Activated CD8-positive, alpha-beta memory T cell treated with anti-CD3 and anti-CD28 coated beads for 4 hours (primary cell): ENCODE measurements at regions not wholly inside any gene's neighbourhood (a gene's known extent, or its start where the extent isn't known, plus 50 kb on each side); places are given as distances from the start of the nearest gene placed in this dataset.
A peak's percentile ranks its signal among the peaks of the same experiment; 100 is the strongest.
"Not testable (repeated sequence)": the region's sequence is repeated elsewhere in the genome, so short reads cannot be mapped to it uniquely, and the experiment has no call there.

Experiments used
- DNase-seq, 2 donors: peaks; one replicate each; pipeline ENCODE4 v3.0.0-alpha.2; 2020; ENCODE audit warnings: low read depth in 2 of 2

DNA sequence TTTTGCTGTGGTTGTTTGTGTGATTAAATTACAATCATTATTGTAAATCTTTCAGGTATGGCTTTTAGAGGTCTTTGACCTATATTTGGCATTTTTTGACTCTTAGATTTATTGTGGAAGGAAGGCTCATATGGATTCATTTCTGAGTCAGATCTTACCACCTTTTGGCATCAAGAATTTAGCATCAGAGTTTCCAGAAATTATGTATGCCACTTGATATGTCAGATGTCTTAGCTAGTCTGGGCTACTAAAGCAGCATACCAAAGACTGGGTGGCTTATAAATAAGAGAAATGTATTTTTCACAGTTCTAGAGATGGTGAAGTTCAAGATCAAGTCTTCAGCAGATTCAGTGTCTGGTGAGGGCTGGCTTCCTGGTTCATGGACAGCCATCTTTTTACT, 129.5 kb upstream of the PZP start:
- DNase-seq, result no peak

DNA sequence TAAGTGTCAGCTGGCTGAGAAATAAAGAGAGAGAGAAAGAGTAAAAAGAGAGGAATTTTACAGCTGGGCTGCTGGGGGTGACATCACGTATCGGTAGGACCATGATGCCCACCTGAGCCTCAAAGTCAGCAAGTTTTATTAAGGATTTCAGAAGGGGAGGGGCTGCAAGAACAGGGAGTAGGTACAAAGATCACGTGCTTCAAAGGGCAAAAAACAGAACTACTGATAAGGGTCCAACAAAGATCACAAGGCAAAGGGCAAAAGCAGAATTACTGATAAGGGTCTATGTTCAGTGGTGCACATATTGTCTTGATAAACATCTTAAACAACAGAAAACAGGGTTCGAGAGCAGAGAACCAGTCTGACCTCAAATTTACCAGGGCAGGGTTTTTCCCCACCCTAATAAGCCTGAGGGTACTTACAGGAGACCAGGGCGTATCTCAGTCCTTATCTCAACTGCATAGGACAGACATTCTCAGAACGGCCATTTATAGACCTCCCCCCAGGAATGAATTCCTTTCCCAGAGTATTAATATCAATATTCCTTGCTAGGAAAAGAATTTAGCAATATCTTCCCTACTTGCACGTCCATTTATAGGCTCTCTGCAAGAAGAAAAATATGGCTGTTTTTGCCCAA, 128.3 kb upstream of the PZP start:
- not testable (repeated sequence) for DNase-seq

DNA sequence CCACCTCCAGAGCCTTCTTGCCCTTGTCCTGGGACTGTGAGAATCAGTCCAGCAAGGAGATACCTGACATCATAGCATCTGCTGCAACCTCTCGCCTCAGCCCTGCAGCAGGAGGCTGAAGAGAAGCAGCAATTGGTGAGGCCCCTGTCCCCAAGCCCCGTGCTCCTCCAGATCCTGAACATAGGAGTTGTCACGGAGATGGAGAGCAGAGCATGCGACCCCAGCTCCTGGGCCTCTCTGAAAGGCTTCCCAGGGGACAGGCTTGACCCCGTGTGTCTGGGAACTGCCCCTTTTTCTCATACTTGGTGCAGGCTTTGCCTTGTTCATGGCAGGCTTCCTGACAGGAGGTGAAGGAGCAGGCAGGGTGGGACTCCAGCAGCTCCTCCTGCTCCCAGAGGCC, 127.7 kb upstream of the PZP start:
- no peak for DNase-seq

DNA sequence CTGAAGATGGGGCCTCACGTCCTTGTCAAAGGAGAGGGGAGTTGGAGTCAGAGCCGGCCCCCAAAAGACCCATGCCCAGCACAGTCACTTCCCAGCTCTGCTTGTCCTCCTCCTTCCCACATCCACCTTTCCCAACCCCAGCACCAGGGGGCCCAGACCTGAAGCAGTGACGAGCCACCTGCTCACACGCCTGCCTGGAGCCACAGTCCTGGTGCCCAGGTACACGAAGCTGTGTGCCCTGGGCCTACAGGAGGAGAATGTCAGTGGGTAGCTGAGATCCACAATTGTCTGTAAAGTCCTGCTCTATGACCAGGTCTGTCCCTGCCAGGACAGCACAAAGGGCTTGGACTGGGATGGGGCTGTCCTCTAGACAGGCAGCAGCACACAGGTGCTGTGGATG, 126.8 kb upstream of the PZP start:
- DNase-seq, result no peak

DNA sequence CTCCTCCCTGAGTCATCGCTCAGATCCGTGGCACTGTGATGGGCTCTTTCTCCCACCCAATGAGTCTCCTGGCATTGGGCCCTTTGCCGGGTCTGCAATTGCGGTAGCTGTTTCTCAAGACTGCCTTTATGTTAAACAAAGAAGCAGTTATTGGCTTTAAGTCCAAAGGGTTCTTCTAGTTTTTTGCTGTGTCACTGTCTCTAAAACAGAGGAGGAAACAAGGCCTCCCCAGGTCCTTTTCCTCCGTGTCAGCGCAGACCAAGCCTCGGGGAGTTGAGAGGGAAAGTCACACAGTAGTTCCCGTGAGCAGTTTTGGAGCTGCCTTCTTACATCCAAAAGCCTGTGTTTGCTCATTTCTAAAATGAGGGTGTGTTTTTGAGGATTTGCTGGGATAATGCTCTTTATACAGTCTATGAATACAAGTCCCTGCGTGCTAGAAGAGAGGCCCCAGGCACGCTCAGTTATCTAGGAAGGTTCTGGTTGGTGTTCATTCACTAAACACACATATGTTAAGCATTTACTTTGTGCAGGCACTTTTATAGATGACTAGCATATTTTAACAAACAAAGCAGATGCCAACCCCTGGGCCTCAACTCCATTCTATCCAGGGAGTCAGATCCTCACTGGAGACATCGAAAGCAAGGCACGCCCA, 126.0 kb upstream of the PZP start:
- DNase-seq, result no peak

DNA sequence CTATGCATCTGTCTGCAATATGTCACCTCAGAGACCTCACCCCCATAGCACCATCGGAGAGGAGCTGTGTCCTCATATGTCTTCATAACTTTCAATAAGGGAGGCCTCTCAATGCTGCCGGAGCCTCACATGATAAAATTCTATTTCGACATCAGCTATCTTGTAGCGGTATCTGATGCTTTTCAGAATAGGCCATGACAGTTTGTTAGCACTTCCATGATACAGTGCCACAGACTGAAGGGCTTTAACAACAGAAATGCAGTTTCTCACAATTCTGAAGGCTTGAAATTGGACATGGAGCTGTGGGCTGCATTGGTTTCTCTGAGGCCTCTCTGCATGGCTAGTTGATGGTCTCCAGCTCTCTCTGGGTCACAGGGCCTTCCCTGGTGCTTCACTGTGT, 125.0 kb upstream of the PZP start:
- DNase-seq, result no peak

DNA sequence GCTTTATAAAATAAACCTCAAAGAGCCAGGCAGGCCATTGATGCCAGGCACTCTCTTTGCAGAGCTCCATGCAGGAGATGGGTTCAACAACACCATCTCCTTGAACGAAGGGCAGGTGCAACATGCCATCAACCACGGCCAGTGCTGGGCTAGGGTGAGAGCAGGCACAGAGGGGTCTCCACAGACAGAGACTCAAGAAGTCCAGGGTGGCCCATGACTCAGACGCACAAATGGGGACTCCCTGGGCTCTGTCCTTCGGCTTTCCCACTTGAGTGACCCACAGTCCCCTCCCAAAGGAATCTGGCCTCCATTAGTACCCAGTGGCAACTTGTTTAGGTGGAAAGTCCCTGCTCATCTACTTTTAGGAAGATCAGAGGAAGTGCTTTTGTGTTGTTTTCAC, 124.4 kb upstream of the PZP start:
- no peak for DNase-seq

DNA sequence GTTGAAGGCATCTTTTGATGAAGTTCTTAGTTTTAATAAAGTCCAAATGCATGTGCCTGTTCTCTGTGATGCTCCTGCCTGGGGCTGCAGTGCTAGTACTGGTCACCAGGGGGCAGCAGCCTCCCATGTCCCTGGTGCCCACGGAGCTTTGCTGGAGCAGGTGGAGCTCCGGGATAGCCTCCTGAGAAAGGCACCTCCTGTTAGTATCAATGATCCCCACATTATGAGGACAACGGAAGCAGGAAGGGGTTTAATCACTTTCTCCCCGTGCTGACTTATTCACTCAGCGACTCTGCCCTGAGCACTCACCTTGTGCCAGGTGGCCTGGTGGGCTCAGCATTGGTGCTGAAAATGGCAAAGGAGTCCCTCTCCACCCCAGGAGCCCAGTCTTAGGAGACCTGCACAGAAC, 123.0 kb upstream of the PZP start:
- DNase-seq, result peak; percentile 43 to 51

DNA sequence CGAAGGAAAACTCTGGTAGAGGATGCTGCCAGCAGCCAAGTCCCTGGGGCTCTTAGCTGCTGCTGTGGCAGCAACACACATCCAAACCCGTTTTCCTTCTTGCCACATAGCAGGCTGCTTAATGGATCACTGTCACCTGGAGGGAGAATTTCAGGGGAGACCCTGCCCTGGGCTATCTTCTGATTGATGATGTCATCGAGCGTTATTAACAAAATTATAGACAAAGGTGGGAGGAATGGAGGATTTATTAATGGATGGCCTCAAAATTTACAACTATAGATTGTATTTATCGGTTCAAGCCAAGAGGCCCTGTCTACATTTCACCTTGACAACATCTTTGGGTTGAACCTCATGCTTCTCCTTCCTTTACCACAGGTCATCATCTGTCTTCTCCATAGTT, 120.8 kb upstream of the PZP start:
- no peak for DNase-seq

DNA sequence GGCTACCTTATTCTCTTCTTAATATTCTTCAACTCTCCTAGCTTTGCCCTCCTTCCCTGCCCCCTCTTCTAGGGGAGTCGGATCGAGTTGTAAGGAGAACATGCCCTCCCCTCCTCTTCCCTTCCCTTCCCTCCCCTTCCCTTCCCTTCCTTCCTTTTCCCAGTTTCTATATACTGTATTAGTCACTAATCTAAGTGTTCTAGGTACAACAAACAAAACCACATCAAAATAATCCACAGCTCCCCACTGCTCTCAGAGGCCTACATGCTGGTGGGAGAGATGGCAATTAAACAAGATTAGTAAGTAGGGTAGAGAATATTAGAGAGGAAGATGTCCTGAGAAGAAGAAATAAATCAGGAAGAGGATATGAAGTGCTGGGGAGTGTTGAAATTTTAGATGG, 119.9 kb upstream of the PZP start:
- no peak for DNase-seq

DNA sequence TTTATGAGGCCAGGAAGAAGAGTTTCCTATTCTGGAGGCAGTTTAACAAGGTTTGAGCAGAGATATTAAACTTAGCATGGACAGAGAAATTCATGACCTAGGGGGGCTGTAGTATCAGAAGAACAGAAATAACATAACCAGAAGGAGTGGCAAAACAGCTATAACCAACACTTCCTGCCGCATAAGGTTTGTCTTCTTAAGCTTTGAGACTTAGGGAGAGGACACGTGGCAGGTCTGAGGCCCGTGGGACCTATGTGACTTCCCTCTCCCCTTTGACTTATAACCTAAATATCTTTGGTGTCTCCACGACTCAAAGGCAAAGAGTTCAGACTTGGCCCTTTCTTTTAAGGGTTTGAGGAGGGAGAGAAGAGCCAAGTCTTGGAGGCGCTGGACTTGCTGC, 119.1 kb upstream of the PZP start:
- DNase-seq, result no peak

DNA sequence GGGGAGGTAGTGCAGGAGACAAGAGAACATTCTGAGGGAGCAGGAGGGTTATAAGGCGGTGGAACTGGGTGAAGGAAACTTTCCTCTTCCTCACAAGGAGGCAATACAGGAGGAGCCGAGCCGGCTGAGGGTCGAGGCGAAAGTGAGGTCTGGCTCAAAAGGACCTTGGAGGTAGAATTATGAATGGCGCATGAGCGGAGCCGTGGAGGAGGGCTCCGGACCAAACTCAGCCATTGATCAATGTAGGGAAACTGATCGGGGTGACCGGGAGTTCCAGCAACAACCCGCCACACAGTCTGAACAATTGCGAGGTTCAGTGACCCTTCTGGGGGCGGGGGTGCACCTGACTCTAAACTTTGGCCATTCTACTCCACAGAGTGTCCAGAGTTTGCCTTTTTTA, 118.7 kb upstream of the PZP start:
- DNase-seq, result not testable (repeated sequence)

DNA sequence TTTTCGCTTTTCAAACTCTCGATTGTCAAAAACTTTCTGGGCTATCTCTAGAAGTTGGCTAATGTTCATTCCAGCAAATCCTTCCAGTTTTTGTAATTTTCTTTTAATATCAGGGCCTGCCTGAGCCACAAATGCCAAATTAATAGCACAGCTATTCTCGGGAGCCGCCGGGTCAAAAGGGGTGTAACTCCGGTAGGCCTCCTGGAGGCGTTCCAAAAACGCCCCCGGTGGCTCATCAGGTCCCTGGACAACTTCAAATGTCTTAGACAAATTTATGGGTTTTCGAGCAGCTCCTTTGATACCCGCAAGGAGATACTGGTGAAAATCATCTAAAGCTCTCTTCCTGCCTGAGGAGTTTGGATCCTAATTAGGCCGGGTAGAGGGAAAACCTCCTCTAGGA, 117.9 kb upstream of the PZP start:
- no peak for DNase-seq

DNA sequence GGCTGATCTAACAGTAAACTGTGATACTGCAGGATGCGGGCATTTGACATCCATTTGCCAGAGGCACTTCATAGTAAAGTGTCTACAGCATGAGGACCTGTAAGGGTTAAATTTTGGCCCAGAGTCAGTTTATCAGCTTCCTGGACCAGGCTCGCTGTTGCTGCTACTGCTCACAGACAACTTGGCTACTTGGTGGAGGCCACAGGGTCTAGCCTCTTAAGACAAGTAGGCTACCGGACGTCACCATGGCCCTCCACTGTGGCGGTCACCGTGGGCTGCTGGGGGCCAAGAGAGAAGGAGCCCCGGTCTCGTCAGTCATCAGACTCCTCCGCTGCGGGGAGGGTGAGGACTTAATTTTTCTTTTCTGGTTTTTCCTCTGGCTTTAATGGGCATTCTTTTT, 117.3 kb upstream of the PZP start:
- DNase-seq, result no peak

DNA sequence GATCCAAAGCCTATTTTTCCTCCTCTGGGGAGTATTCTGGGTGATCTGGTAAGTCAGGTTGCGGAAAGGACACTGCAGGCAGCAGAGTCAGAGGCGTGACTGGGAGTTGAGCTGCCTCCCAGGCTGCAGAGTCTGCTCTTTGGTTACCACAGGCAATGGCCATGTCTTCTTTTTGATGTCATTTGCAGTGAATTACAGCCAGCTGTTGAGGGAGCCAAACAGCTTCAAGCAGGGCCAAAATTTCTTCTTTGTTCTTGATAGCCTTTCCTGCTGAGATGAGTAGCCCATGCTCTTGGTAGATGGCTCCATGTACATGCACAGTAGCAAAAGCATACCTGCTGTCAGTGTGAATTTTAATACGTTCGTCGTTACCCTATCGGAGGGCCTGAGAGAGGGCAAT, 116.6 kb upstream of the PZP start:
- DNase-seq, result no peak

DNA sequence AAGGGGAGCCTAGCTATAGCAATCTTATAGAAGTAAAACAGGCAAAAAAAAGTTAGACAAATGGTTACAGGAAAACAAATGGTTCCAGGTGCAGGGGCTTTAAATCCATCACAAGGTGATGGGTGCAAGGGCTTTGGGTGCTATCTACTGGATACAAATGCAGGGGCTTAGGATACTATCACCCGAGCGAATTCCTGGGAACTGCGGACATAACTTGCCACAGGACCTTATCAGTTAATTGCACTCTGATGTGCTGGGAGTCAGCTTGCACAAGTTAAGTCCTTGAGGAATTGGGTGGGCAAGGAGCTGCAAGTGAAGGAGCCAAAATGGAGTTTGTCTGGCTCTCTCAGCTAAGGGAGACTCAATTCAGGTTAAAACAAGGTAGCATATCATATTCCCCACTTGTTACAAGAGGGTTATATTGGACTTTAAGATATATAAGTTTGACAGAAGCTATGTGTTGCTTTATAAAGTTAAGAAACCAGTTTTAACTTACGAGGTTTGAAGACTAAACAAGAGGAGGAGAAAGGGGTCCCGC, 115.0 kb upstream of the PZP start:
- DNase-seq, result no peak

DNA sequence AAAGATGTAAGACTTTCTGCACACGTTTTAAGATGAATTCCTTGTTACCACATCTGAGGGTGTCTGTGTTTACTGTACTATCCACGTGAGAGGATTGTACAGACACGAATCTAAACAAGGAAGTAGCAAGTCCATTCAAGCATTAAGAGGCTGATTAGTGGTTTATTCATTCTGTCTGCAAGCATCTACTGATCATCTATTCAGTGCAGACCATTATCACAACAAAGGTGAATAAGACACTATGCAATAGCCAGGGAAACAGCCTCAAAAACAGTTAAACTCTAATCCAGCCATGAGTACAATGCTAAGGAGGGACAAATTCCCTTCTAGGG, 111.6 kb upstream of the PZP start:
- no peak for DNase-seq

DNA sequence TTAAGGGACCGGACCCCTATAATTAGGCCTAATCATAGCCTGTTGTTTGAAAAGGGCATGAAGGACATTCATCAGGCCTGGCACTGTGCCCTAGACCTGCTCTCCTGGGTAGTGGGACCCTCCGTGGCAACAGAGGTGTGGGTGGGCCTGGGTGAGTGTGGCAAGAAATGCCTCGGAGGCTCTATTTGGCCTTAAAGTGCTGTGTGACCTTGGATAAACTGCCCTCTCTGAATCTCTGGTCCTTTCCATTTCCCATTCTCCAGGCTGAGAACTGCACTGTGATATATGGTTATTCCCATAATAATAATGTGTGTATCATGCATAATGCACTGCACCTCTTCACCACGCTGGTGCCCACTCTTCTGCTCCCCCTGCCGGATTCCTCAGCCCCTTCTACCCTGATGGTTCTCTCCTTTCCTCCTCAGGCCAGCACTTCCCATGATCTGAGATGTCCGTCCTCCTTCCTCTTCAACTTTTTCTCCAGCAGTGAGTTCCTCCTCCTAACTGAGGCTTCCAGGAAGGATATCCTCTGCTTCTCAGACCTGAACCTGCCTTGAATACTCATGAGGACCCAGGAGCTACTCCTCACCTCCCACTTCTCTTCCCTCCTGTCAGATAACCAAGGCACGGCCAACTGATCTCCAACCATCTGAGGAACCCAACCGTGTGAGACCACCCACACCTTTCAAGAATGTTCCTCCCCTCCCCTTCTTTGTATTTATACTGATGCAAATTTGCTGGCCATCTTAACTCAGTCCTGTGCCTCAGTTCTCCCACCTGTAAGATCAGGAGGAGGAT, 111.0 kb upstream of the PZP start:
- no peak for DNase-seq

DNA sequence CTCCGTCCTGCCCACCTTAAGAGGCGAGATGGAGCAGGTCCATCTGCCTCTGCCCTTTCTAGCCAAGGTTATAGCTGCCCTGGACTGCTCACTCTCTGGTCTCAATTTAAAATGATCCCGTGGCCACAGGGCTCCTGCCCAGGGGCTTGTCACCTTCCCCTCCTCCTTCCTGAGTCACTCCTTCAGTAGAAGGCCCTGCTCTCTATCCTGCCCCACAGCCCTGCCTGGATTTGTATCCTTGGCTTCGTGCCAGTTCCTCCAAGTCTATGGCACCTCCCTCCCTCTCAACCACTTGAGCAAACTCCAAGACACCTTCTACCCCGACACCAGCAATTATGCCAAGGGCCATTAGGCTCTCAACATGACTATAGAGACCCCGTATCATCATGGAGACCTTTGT, 105.3 kb upstream of the PZP start:
- not testable (repeated sequence) for DNase-seq

DNA sequence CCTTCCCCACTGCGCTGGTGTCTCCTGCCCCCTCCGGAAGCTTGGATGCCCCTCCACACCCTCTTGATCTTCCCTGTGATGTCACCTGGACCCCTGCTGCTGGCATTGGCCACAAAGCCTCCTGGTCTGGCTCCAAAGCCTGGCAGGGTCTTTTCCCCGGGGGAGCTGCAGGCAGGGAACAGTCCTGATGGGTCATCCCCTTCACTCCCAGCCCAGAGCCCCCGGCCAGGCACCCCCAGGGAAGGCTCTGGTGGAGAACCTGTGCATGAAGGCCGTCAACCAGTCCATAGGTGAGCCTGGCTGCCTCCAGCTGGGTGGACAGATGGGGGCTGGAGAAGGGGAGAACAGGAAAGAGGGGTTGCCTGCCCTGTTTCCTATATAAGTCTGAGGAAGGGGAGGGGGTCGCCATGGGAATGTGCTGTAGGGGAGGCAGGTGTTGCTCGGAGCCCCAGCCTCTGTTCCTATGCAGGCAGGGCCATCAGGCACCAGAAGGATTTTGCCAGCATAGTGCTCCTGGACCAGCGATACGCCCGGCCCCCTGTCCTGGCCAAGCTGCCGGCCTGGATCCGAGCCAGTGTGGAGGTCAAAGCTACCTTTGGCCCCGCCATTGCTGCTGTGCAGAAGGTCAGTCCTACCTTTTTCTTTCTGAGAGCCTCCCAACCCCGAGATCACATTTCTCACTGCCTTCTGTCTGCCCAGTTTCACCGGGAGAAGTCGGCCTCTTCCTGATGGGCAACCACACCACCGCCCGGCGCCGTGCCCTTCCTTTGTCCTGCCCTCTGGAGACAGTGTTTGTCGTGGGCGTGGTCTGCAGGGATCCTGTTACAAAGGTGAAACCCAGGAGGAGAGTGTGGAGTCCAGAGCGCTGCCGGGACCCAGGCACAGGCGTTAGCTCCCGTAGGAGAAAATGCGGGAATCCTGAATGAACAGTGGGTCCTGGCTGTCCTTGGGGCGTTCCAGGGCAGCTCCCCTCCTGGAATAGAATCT, 104.5 kb upstream of the PZP start:
- not testable (repeated sequence) for DNase-seq

DNA sequence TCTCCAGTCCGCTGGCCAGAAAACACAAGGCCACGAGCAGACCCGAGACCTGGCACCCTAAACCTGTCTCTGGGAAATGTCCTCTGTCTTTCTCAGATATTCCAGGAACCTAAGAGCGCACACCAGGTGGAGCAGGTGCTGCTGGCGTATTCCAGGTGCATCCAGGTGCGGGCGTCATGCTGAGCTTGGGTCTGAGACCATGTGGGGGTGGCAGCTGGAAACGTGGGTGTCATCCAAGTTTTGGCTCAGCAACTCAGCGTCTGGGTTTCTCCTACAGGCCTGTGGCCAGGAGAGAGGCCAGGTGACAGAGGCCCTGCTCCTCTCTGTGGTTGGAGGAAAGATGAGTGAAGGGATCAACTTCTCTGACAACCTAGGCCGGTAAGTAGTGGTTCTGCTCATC, 103.3 kb upstream of the PZP start:
- not testable (repeated sequence) for DNase-seq

DNA sequence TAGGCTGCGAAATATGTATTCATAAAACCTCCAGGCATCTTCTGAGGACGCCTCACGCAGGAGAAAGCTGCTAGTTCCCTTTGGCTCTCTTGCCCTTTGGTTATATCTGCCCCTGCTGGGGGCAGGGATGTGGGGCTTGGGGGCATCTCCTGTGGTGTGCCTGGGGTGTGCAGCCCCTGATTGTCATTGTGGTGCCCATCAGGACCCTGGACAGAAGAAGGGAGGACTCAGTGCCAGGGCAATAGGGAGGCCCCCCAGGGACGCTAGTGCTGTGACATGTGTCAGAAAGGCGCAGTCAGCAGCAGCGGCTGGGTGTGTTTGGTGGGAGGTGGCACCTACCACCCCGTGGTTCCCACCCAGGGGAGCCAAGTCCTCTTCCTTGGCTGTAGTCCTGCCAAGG, 102.5 kb upstream of the PZP start:
- not testable (repeated sequence) for DNase-seq
